ENCODE measurements at regions not wholly inside any gene's neighbourhood (a gene's known extent, or its start where the extent isn't known, plus 50 kb on each side); places are given as distances from the start of the nearest gene placed in this dataset.

- DNase-seq (ENCODE audit: low spot score), result no peak
- Histone ChIP-seq H3K4me1 (ENCODE audit: control insufficient read depth in 4 of 4, insufficient read depth in 4 of 4, low read length in 3 of 4) (no peaks in the 10 kb centered on the region), H3K4me3 (ENCODE audit: low read depth in 1 of 3, low read length in 3 of 3) (no peak overlapping the region), H3K36me3 (ENCODE audit: control insufficient read depth in 4 of 4, insufficient read depth in 3 of 4, low read depth in 1 of 4, low read length in 3 of 4) (no peaks in the 10 kb centered on the region), H3K27ac (ENCODE audit: low read depth in 1 of 2, low read length in 2 of 2) (no peak overlapping the region), H3K9me3 (ENCODE audit: control insufficient read depth in 4 of 4, low read length in 3 of 4) (no peaks in the 10 kb centered on the region), H3K27me3 (ENCODE audit: control insufficient read depth in 4 of 4, insufficient read depth in 4 of 4, low read length in 3 of 4) (no peaks in the 10 kb centered on the region), H3K9ac (ENCODE audit: low read depth in 1 of 2, low read length in 2 of 2) (no peak overlapping the region)
- no peak for TF ChIP-seq FOXA2 (IDR thresholded peaks at IDR 0.05)
- TF ChIP-seq YY1 (IDR thresholded peaks at IDR 0.05), result no peak
- TF ChIP-seq TAF1 (conservative IDR thresholded peaks at IDR 0.05), result no peak
- TF ChIP-seq GABPA (IDR thresholded peaks at IDR 0.05 in 1 of 2, conservative IDR thresholded peaks at IDR 0.05 in 1 of 2), result no peak
- WGBS, result 85% methylated on average over 2 of the region's 2 CpGs
Measured at GRCh38 chr6:93177918-93178317, 241.4 kb downstream of the EPHA7 start.

GRCh38 chr6:93177438-93177837 lies 241.9 kb downstream of the EPHA7 start:
- Histone ChIP-seq H3K9me3 (ENCODE audit: control insufficient read depth in 4 of 4, low read length in 3 of 4) (no peaks in the 10 kb centered on the region), H3K36me3 (ENCODE audit: control insufficient read depth in 4 of 4, insufficient read depth in 3 of 4, low read depth in 1 of 4, low read length in 3 of 4) (no peaks in the 10 kb centered on the region), H3K9ac (ENCODE audit: low read depth in 1 of 2, low read length in 2 of 2) (no peak overlapping the region), H3K27ac (ENCODE audit: low read depth in 1 of 2, low read length in 2 of 2) (no peak overlapping the region), H3K4me1 (ENCODE audit: control insufficient read depth in 4 of 4, insufficient read depth in 4 of 4, low read length in 3 of 4) (no peaks in the 10 kb centered on the region), H3K27me3 (ENCODE audit: control insufficient read depth in 4 of 4, insufficient read depth in 4 of 4, low read length in 3 of 4) (no peaks in the 10 kb centered on the region), H3K4me3 (ENCODE audit: low read depth in 1 of 3, low read length in 3 of 3) (no peak overlapping the region)
- DNase-seq (ENCODE audit: low spot score), result no peak
- TF ChIP-seq ATF3 (IDR thresholded peaks at IDR 0.05) (no peak), GABPA (IDR thresholded peaks at IDR 0.05 in 1 of 2, conservative IDR thresholded peaks at IDR 0.05 in 1 of 2) (no peak), HNF4G (IDR thresholded peaks at IDR 0.05) (no peak), ZBTB33 (IDR thresholded peaks at IDR 0.05) (no peak), RAD21 (IDR thresholded peaks at IDR 0.05) (no peak), EGR1 (IDR thresholded peaks at IDR 0.05; ENCODE audit: low read depth in 2 of 2) (no peak), CTCF (IDR thresholded peaks at IDR 0.05; ENCODE audit: low read depth, low read length, missing input control) (no peak), TAF1 (conservative IDR thresholded peaks at IDR 0.05) (no peak), FOXA2 (IDR thresholded peaks at IDR 0.05) (no peak), JUND (IDR thresholded peaks at IDR 0.05) (no peak), SP1 (IDR thresholded peaks at IDR 0.05) (no peak), MAX (IDR thresholded peaks at IDR 0.05) (no peak), HNF4A (conservative IDR thresholded peaks at IDR 0.05) (no peak), RXRA (IDR thresholded peaks at IDR 0.05) (no peak), NR2F2 (IDR thresholded peaks at IDR 0.05) (no peak), FOXA1 (IDR thresholded peaks at IDR 0.05) (no peak)
- WGBS, result 72% methylated on average over 3 of the region's 3 CpGs

All from liver (tissue), 8 donors.